K562 (cell line): ENCODE measurements at regions not wholly inside any gene's neighbourhood (a gene's known extent, or its start where the extent isn't known, plus 50 kb on each side); places are given as distances from the start of the nearest gene placed in this dataset.

Experiments
- ATAC-seq: fragments of 200-7000 bp; cut with Tn5 transposase; 3 replicates; pipeline ENCODE4 v1.9.1; 2020; ENCODE audit warnings: moderate library complexity
- BruUV-seq: library from RNA; stranded (reverse); fragments of 400-500 nt; replicated peaks from 2 replicates; lab custom pipeline; 2021; lab: Mats Ljungman, UMichigan
- CTCF ChIA-PET: fragments of 300-600 bp; formaldehyde crosslinking; extraction: SDS; loops from one replicate; lab custom pipeline; 2021; ENCODE audit warnings: low intra/inter-chr PET ratio; lab: Yijun Ruan, JAX
- POLR2A ChIA-PET: fragments of 300-600, 350-650 bp; sonication (Branson Sonifier 250); formaldehyde crosslinking; extraction: SDS; loops from one replicate; lab custom pipeline; 2021; ENCODE audit warnings: antibody characterized with exemption, inconsistent platforms; lab: Yijun Ruan, JAX
- DNase-seq, 4 experiments: peaks; one replicate each; pipeline versions ENCODE4 v3.0.0 to v3.0.0-alpha.2; 2011 to 2018; ENCODE audit warnings: low spot score in 3 of 4, mixed read lengths in 3 of 4; ENCODE audit errors: extremely low read depth in 1 of 4
- FAIRE-seq: peaks from 2 replicates; lab custom pipeline; 2011; peaks lifted over from hg19 to GRCh38; lab: Jason Lieb, UNC
- H2AFZ ChIP-seq: 2 replicates; pipeline ENCODE4 v1.6.0; 2011; ENCODE audit warnings: low read depth, low read length, control low read depth, inconsistent platforms
- H3K27ac ChIP-seq: fragments of 200-600 bp; 3 replicates; pipeline ENCODE4 v1.8.0; 2011; ENCODE audit warnings: low read depth, mild to moderate bottlenecking, control low read depth, inconsistent platforms, low read length, moderate library complexity, mixed read lengths; ENCODE audit errors: extremely low read depth
- H3K27me3 ChIP-seq, 2 experiments: fragments of 300-600 bp in 1 of 2; 2 replicates in 1 of 2; 3 replicates in 1 of 2; pipeline versions ENCODE4 v1.6.0 to v1.8.0; 2011; ENCODE audit warnings: inconsistent platforms in 2 of 2, low read length in 2 of 2, mild to moderate bottlenecking in 1 of 2, mixed read lengths in 1 of 2, moderate library complexity in 1 of 2; ENCODE audit not compliant: control insufficient read depth in 2 of 2, insufficient read depth in 2 of 2
- H3K36me3 ChIP-seq: fragments of 300-600 bp; 3 replicates; pipeline ENCODE4 v1.8.0; 2011; ENCODE audit warnings: mild to moderate bottlenecking, low read length, inconsistent platforms; ENCODE audit not compliant: control insufficient read depth, insufficient read depth
- H3K4me1 ChIP-seq, 2 experiments: fragments of 200-600 bp in 1 of 2; replicated peaks in 1 of 2; 2 replicates in 1 of 2; 3 replicates in 1 of 2; pipeline versions ENCODE4 v1.5.1 to v1.8.0; 2011; ENCODE audit warnings: inconsistent platforms in 2 of 2, low read length in 2 of 2, mild to moderate bottlenecking in 1 of 2, mixed read lengths in 1 of 2, moderate library complexity in 1 of 2; ENCODE audit not compliant: control insufficient read depth in 2 of 2, insufficient read depth in 2 of 2
- H3K4me2 ChIP-seq: 2 replicates; pipeline ENCODE4 v1.6.1; 2011; ENCODE audit warnings: low read length, control low read depth, inconsistent platforms, mixed read lengths; ENCODE audit not compliant: insufficient read depth
- H3K4me3 ChIP-seq: fragments of 200-600 bp; sonication (generic), shearing (Covaris generic); 2 replicates; pipeline ENCODE4 v1.5.1; 2016; ENCODE audit warnings: control low read depth, inconsistent platforms
- H3K79me2 ChIP-seq: fragments of 200-600 bp; 3 replicates; pipeline ENCODE4 v1.8.0; 2011; ENCODE audit warnings: low read length, inconsistent platforms; ENCODE audit not compliant: control insufficient read depth, insufficient read depth
- H3K9ac ChIP-seq, 2 experiments: 2 replicates each; pipeline versions ENCODE4 v1.6.0 to v1.6.1; 2011; ENCODE audit warnings: low read depth in 2 of 2, low read length in 2 of 2, control low read depth in 1 of 2, inconsistent platforms in 1 of 2, mild to moderate bottlenecking in 1 of 2, mixed read lengths in 1 of 2; ENCODE audit not compliant: insufficient read depth in 1 of 2
- H3K9me1 ChIP-seq: one replicate; pipeline ENCODE4 v1.6.0; 2011; ENCODE audit warnings: inconsistent platforms, mild to moderate bottlenecking, low read length, moderate library complexity; ENCODE audit not compliant: control insufficient read depth, insufficient read depth
- H3K9me3 ChIP-seq: replicated peaks from 2 replicates; pipeline ENCODE4 v1.5.1; 2011; ENCODE audit warnings: low read depth, low read length, inconsistent platforms; ENCODE audit not compliant: control insufficient read depth, insufficient read depth
- H4K20me1 ChIP-seq: replicated peaks from 2 replicates; pipeline ENCODE4 v1.6.1; 2011; ENCODE audit warnings: low read length, inconsistent platforms, mixed read lengths; ENCODE audit not compliant: control insufficient read depth, insufficient read depth
- ARHGAP35 ChIP-seq: fragments of 450-650 bp; IDR thresholded peaks from 2 replicates; pipeline ENCODE4 v1.6.1; 2018; ENCODE audit not compliant: partially characterized antibody
- DMBX1 ChIP-seq: fragments of 250-450 bp; sonication (Bioruptor Pico); IDR thresholded peaks from 2 replicates; pipeline ENCODE4 v1.8.0; 2022; ENCODE audit warnings: inconsistent platforms, mild to moderate bottlenecking, moderate library complexity, borderline replicate concordance
- FOXK2 ChIP-seq, 2 experiments: fragments of 450-650 bp; IDR thresholded peaks in 1 of 2; conservative IDR thresholded peaks in 1 of 2; 2 replicates each; pipeline ENCODE4 v1.6.1; 2016; ENCODE audit warnings: low read depth in 2 of 2, mild to moderate bottlenecking in 1 of 2
- MECOM ChIP-seq: fragments of 250-450 bp; sonication (Bioruptor Pico); IDR thresholded peaks from 2 replicates; pipeline ENCODE4 v1.8.0; 2022; ENCODE audit warnings: inconsistent platforms
- NR2C2 ChIP-seq, 2 experiments: fragments of 200-800 bp in 1 of 2; sonication (Bioruptor generic) in 1 of 2; sonication (generic) in 1 of 2; formaldehyde crosslinking in 1 of 2; IDR thresholded peaks; 2 replicates each; pipeline versions ENCODE4 v1.6.1 to v1.8.0; 2016 to 2022; ENCODE audit warnings: mild to moderate bottlenecking in 1 of 2, missing compliant biosample characterization in 1 of 2, missing genetic modification characterization in 1 of 2, missing genetic modification reagents in 1 of 2
- NRF1 ChIP-seq, 2 experiments: fragments of 450-650 bp; IDR thresholded peaks in 1 of 2; conservative IDR thresholded peaks in 1 of 2; 2 replicates each; pipeline ENCODE4 v1.6.1; 2014; ENCODE audit warnings: mild to moderate bottlenecking in 2 of 2
- TEAD2 ChIP-seq: fragments of 450-650 bp; IDR thresholded peaks from 2 replicates; pipeline ENCODE4 v1.6.1; 2016; ENCODE audit warnings: missing genetic modification characterization, control low read depth, missing compliant biosample characterization
- ZFX ChIP-seq: sonication (generic); formaldehyde crosslinking; IDR thresholded peaks from 2 replicates; pipeline ENCODE4 v1.8.0; 2022; ENCODE audit warnings: mild to moderate bottlenecking, missing genetic modification reagents, moderate library complexity
- in situ Hi-C: fragments of 300-500 bp; cut with MboI; formaldehyde crosslinking; loops from 4 replicates; pipeline ENCODE4 v1.15.0; 2018; ENCODE audit warnings: inconsistent platforms, mixed read lengths
- intact Hi-C: fragments of 100-400 bp; cut with micrococcal nuclease; formaldehyde crosslinking; loops from 2 replicates; pipeline ENCODE4 v1.14.2; 2022
- TF ChIP-seq, protein P1 (sequence below): sonication (generic); formaldehyde crosslinking; IDR thresholded peaks from 2 replicates; pipeline ENCODE4 v1.8.1; 2023; ENCODE audit warnings: mild to moderate bottlenecking, missing genetic modification reagents
- TF ChIP-seq, protein P2 (sequence below): fragments of 250-450 bp; sonication (Bioruptor Pico); IDR thresholded peaks from 2 replicates; pipeline ENCODE4 v1.8.0; 2022; ENCODE audit warnings: inconsistent platforms, mild to moderate bottlenecking, moderate library complexity, borderline replicate concordance

DNA sequence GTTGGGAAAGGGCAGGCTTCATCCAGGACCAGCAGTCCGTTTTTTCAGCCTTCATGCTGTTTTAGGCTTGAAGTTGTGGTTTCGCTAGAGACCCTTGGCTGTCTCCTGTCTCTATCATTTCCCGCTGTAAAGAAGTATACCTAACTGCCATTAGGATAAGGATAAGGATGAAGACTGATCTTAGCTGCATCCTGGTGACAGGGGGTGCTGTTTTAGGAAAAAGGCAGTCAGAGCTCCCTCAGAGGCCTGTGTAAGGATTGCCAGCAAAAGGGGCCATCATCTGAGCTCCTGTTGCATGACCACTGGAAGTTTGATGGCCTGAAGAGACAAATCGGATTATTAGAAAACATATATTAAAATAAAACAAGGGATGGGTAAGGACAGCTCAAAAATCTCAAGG is 64.8 kb upstream of the FGF10 start (continued):
- TF ChIP-seq, protein P1, sequence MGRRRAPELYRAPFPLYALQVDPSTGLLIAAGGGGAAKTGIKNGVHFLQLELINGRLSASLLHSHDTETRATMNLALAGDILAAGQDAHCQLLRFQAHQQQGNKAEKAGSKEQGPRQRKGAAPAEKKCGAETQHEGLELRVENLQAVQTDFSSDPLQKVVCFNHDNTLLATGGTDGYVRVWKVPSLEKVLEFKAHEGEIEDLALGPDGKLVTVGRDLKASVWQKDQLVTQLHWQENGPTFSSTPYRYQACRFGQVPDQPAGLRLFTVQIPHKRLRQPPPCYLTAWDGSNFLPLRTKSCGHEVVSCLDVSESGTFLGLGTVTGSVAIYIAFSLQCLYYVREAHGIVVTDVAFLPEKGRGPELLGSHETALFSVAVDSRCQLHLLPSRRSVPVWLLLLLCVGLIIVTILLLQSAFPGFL (CRISPR knock-in tag), result no peak
- TF ChIP-seq, protein P2, sequence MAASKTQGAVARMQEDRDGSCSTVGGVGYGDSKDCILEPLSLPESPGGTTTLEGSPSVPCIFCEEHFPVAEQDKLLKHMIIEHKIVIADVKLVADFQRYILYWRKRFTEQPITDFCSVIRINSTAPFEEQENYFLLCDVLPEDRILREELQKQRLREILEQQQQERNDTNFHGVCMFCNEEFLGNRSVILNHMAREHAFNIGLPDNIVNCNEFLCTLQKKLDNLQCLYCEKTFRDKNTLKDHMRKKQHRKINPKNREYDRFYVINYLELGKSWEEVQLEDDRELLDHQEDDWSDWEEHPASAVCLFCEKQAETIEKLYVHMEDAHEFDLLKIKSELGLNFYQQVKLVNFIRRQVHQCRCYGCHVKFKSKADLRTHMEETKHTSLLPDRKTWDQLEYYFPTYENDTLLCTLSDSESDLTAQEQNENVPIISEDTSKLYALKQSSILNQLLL (CRISPR knock-in tag), result no peak

DNA sequence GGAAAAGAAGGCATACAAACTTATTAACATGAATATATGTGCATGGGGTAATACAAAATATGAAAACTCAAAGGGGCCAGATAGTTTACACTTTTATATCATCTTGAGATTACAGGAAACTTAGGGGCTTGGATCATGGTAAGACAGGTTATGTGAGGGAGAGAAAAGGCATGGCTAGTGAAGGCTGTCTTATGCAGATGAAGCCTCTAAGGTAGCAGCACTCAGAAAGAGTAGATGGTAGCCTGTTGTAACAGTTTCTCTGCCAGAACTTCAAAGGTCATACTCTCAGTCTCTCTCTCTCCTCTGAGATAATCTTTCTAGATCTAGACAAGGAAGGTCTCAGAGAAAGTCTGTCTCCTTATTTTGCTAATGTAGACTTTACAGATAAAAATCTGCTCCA is 57.2 kb upstream of the FGF10 start:
- Histone ChIP-seq H3K27me3 (no peaks in the 10 kb centered on the region), H3K9me3 (no peaks in the 10 kb centered on the region), H2AFZ (no peak overlapping the region), H3K36me3 (no peaks in the 10 kb centered on the region), H3K9me1 (no peaks in the 10 kb centered on the region), H3K79me2 (no peaks in the 10 kb centered on the region), H3K4me3 (no peak overlapping the region), H3K9ac (no peak overlapping the region), H3K27ac (no peak overlapping the region), H4K20me1 (no peaks in the 10 kb centered on the region), H3K4me2 (no peak overlapping the region), H3K4me1 (no peaks in the 10 kb centered on the region)
- intact Hi-C loops (no loop called here), in situ Hi-C loops (no loop called here)
- no peak for ATAC-seq
- no peak for DNase-seq
- POLR2A ChIA-PET, result no interaction called here
- TF ChIP-seq ZFX (CRISPR knock-in tag), result no peak
- TF ChIP-seq ARHGAP35, result no peak
- no peak for TF ChIP-seq NRF1 (conservative IDR thresholded peaks at IDR 0.05 in 1 of 2, IDR thresholded peaks at IDR 0.05 in 1 of 2)
- TF ChIP-seq NR2C2 (CRISPR knock-in tag; IDR thresholded peaks at IDR 0.05), result no peak
- TF ChIP-seq NR2C2 (tag; IDR thresholded peaks at IDR 0.05), result no peak
- TF ChIP-seq FOXK2 (conservative IDR thresholded peaks at IDR 0.05 in 1 of 2, IDR thresholded peaks at IDR 0.05 in 1 of 2; ENCODE audit: low read depth in 2 of 2), result no peak
- TF ChIP-seq DMBX1, result no peak
- no peak for TF ChIP-seq TEAD2 (tag)
- no peak for TF ChIP-seq MECOM (CRISPR knock-in tag)
- FAIRE-seq, result no peak
- CTCF ChIA-PET, result no interaction called here
- BruUV-seq, result no TSS peak
